ENCODE measurements at regions not wholly inside any gene's neighbourhood (a gene's known extent, or its start where the extent isn't known, plus 50 kb on each side); places are given as distances from the start of the nearest gene placed in this dataset.

GRCh38 chr13:100852146-100852545 lies 177.6 kb upstream of the TMTC4 start:
- no peak for DNase-seq

GRCh38 chr13:100848304-100848703 lies 173.7 kb upstream of the TMTC4 start:
- no peak for DNase-seq

DNA sequence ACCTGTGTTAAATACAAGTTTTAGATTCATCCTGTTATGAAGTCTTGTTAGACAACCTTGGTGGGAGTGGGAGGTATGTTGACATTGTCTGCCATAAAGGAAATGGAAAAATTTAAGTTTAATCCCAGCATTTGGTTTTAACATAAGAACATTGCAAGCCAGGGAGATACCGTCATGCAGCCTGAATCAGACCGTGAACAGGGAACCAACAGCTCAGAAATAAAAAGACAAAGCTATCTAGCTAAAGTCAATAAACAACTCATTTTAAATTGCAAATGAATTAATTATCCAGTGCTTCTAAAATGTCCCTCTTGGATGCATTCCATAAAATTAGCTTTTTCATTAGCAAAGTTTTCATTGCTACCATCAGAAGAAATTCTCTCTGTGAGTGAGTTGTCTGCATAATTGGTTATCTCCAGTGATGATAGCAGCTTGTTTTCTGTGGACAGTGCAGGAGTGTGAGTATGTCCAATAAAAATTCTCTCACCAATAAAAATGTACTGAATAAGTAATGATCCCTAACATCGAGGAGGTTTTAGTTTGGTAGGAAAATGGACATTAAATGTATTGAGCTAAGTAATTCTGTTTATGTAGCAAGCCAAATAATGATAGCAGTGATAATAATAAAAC lies 170.6 kb upstream of the TMTC4 start:
- no peak for DNase-seq

GRCh38 chr13:100842136-100842535 lies 167.5 kb upstream of the TMTC4 start:
- DNase-seq: no peak

DNA sequence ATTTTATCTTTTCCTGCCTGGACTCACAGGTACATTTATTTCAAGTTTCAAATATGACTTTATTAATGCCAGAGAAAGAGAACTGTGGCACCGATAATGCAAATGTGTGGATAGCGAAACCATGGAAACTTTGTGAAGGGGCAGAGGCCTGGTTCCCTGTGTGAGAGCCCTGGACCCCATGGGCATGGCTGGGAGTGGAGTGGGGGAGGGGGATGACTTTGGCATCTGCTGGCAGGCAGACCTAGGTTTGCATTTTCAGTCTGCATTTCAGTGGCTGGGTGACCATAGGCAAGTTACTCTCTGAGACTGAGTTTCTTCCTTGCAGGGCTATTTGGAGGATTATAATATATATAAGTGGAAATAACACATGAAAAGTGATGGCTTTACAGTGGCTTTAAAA lies 163.8 kb upstream of the TMTC4 start:
- no peak for DNase-seq

DNA sequence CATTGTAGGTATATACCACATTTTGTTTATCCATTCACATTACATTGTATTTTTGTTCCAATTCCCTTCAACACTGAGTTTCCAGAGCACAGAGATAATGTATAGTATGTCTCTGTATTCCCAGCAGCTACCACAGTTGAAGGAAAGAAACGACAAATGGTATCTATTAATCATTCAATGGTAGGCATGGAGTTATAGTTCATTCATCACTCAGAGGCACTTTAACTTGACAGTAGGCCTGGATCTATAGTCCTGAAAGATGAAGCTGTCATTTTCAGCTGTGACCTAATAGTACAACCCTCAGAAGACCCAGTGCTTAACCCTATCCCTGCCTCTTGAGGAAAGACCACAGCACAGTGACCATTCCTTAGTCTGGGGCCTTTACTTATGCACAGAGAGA lies 163.0 kb upstream of the TMTC4 start:
- DNase-seq: no peak

DNA sequence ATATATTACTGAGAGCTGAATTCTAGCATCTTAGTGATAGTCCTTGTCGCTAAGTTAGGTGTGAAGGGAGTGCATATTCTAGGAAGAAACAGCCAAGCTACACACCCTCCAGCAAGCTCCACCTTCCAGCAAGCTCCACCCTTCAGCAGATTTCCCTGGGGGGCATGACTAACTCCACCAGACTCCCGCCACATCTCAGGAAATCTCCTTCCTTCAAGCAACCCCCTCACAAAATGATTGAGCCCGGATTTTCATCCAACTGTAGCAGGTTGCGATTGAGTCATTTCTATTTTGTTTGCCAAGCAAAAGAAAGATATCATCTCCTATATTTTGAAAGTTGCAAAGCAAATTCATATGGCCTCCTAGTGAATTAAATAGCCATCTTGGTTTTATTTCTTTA lies 162.1 kb upstream of the TMTC4 start:
- no peak for DNase-seq

DNA sequence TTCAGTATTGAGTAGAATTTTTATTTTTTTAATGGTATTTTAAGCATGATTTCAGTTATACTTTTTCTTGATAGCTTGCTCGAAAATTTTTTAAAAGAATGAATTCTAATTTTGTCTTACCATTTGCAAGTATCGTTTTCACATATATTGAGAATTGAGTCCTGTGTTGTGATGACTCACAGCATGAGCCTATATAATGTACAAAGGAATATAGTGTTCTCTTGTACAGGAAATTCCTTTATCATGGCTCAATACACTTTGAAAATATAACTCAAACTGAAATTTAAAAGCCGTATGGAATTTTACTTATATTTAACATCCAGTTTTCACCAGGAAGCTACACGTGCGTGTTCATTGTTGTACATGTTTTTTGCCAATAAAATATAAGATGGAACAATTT lies 161.1 kb upstream of the TMTC4 start:
- DNase-seq: no peak

DNA sequence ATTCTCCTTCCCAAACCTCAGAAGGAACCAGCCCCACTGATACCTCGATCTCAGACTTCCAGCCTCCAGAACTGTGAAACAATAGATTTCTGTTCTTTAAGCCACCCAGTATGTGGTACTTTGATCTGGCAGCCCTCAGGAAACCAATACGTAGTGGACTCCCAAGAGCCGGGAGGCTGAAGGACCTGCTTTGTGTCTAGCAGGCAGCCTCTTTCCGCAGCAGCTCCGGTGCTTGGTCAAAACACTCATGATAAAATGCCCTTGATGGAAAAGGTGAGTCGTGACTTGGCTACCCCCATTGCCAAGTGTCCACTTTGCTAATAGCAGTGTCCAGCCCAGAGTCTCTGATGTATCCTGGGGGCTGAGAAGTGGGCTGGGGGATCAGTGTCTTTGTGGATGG lies 158.8 kb upstream of the TMTC4 start:
- no peak for DNase-seq

- DNase-seq: no peak
Observed at GRCh38 chr13:100828226-100828625, 153.6 kb upstream of the TMTC4 start.

DNA sequence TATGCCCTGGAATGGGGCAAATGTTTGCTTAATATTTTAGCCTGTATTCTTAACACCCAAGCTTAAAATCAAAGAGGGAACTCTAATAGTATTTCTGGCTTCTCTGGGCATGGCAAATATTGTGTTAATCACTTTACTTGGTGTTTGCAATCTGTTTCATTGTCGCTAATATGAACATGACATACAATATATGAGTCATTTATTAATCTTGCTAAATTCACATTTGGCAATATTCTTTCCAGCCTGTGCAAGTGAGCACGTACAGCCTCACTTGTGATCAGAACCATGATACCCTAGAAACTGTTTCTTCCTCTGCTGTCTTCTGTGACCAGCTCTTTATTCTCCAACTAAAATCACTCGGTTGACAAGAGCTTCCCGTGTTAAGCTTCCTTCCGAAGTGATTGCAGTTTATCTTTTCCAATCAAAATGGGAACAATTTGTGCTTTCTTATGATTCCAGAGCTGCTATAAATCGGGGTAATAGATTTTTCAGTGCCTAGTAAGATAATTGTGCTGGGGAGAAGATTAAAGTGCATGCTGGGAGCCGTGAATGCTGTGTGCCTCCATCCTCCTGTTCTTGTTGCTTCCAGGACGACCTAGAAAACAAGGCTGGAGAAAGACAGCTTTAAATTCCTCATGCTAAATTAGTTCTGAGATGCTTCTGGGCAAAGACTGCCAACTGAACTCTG lies 153.0 kb upstream of the TMTC4 start:
- DNase-seq: no peak

DNA sequence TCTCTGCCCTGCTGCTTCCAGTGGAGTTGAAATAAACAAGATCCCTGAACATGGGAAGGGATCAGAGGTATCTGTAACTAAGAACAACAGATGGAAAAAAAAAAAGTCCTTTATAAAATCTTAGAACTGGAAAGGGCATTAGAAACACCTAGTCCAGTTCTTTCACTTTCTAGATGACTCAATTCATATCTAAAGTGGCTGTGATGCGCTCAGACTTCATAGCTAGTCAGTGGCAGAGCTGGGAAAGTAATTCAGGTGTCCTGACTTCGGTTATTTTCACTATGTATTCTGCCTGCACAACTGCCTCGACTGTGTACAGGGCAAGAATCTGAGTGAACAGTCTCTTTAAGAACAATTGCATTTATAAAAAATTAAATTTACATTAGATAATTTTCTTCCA lies 151.8 kb upstream of the TMTC4 start:
- no peak for DNase-seq

DNA sequence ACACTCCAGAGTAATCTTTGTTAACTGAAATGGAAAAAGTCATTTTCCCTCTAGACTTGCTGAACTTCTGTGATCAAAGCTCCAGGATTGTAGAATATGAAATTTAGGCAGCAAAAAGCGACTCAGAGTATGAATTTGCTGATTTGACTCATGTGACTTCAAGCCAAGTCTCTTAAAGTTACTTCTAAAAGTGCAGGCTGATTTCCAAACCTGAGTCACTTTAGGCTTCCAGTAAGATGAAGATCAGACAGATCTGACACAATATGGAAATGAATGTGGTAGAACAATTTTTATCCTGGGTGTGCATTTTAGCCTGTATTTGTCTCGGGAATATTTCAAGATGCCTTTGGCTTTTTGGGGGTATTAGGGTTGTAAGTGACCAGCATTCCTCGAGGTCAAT lies 151.0 kb upstream of the TMTC4 start:
- no peak for DNase-seq

DNA sequence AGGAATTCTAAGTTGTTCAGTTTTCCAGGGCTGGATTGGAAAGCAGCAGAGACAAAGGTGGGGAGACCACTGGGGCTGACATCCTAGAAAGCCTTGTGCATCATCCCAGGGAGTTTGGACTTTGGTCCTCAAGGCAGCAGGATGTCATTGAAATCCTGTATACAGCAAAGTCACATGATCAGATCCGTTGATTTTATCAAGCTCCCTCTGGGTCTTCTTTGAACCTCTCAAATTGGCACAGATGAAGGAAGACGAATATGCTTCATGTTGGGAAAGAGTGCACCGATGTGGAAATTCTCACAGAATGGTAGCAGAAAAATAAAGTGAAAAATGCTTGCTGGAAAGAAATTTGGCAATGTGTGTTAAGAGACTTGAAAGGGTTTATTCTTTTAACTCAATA lies 149.8 kb upstream of the TMTC4 start:
- DNase-seq: no peak

GRCh38 chr13:100823448-100823847 lies 148.9 kb upstream of the TMTC4 start:
- DNase-seq: no peak

GRCh38 chr13:100822871-100823443 lies 148.4 kb upstream of the TMTC4 start:
- no peak for DNase-seq

GRCh38 chr13:100818711-100819110 lies 144.1 kb upstream of the TMTC4 start:
- no peak for DNase-seq

- DNase-seq: no peak
Observed at GRCh38 chr13:100817928-100818327, 143.3 kb upstream of the TMTC4 start.

DNA sequence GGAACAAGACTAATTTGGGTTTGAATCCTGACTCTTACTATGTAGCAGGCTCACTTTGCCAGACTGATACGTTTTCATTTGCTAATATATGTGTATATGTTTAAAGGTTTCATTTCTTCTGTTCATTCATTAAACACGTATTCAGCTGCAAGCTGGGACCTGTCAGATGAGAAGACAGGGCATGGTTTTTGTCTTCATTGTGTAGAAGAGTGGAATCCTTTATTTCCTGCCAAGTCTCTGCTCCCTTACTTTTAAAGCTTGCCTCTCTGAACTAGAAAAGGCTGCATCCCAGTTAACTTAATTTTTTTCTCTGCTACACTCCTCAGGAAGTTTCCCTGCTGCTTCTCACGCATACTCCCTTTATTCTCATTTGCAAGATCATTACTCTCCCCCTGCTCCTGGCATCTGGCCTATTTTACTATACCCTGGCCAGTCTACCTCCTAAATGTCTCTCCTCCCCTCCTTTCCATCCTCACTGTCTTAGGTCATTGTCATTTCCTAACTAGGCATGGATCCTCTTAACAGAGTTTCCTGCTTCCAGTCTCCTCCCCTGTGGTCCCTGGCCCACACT lies 141.0 kb upstream of the TMTC4 start:
- DNase-seq: no peak

- DNase-seq: no peak
Observed at GRCh38 chr13:100812982-100813584, 138.5 kb upstream of the TMTC4 start.

GRCh38 chr13:100811928-100812327 lies 137.3 kb upstream of the TMTC4 start:
- no peak for DNase-seq

GRCh38 chr13:100811024-100811865 lies 136.7 kb upstream of the TMTC4 start:
- no peak for DNase-seq

DNA sequence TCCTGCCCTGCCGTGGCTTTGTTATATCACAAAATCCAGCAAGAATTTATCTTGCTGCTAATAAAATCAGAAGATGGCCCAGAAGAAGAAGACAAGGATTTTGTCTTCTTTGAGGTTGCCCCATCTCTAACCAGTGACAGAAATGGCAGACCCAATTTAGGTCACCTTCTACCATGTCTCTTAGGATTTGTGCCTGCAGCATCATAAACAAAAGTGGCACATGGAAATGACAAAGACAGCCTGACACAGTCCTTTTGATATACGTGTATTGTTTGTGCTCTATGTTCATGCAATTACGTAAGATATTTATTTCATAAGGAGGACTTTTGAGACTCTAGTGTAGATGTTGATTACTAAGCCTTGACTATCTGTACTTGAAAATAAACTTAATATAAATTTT lies 135.9 kb upstream of the TMTC4 start:
- DNase-seq: no peak
